ENCODE measurements at regions not wholly inside any gene's neighbourhood (a gene's known extent, or its start where the extent isn't known, plus 50 kb on each side); places are given as distances from the start of the nearest gene placed in this dataset.
"Not testable (repeated sequence)": the region's sequence is repeated elsewhere in the genome, so short reads cannot be mapped to it uniquely, and the experiment has no call there.

DNA sequence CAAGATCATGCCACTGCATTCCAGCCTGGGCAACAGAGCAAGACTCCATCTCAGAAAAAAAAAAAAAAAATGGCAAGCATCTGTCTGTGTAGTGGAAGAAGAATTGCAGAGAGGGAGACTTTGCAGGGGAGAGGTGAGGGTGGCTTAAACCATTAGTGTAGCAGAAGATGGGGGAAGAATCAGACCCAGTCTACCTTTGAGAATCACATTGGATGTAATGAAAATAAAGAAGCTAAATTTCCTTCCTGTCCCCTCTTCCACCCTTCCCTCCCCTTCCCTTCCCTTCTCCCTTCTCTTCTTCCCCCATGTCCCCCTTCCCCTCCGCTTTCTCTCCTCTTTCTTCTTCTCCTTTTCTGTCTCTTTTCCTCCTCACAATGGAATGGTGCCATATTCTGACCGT lies 180.8 kb upstream of the SVIL start:
- Histone ChIP-seq H4K8ac (ENCODE audit: low read depth, low read length) (no peak overlapping the region), H2BK12ac (ENCODE audit: low read length) (no peak overlapping the region), H3K4me2 (ENCODE audit: low read length) (no peak overlapping the region), H3K14ac (ENCODE audit: low read length) (no peak overlapping the region), H3K23ac (ENCODE audit: low read length) (no peak overlapping the region), H3K27me3 (ENCODE audit: insufficient read depth, low read length) (no peaks in the 10 kb centered on the region), H3K4me3 (ENCODE audit: low read depth, low read length) (no peak overlapping the region), H2BK120ac (ENCODE audit: insufficient read depth, low read length, poor library complexity) (no peak overlapping the region), H3K27ac (ENCODE audit: low read depth, low read length) (no peak overlapping the region), H3K4ac (ENCODE audit: low read depth, low read length) (no peak overlapping the region), H3K18ac (ENCODE audit: low read length) (no peak overlapping the region), H2BK5ac (ENCODE audit: low read depth, low read length, poor library complexity) (no peak overlapping the region), H4K12ac (ENCODE audit: low read depth, low read length) (no peak overlapping the region), H3K79me1 (ENCODE audit: low read length) (no peaks in the 10 kb centered on the region), H3K79me2 (ENCODE audit: control insufficient read depth, insufficient read depth, low read length, poor library complexity) (no peaks in the 10 kb centered on the region), H2AK5ac (ENCODE audit: low read length) (no peak overlapping the region), H2AFZ (ENCODE audit: insufficient read depth, low read length, poor library complexity) (no peak overlapping the region), H4K91ac (ENCODE audit: low read depth, low read length) (no peak overlapping the region), H3K9me3 (ENCODE audit: insufficient read depth, low read depth, low read length) (peaks cover 1% of the 10 kb centered on the region), H3K36me3 (ENCODE audit: control insufficient read depth in 1 of 2, insufficient read depth in 2 of 2, low read length in 2 of 2) (no peaks in the 10 kb centered on the region), H3K9ac (ENCODE audit: low read length) (no peak overlapping the region), H3K4me1 (ENCODE audit: control insufficient read depth in 1 of 2, insufficient read depth in 2 of 2, low read length in 2 of 2) (no peaks in the 10 kb centered on the region)
- no CpG with 5 or more reads among the region's 2 CpGs for WGBS (ENCODE audit: extremely low coverage, insufficient coverage, insufficient read length)
- DNase-seq: no peak

DNA sequence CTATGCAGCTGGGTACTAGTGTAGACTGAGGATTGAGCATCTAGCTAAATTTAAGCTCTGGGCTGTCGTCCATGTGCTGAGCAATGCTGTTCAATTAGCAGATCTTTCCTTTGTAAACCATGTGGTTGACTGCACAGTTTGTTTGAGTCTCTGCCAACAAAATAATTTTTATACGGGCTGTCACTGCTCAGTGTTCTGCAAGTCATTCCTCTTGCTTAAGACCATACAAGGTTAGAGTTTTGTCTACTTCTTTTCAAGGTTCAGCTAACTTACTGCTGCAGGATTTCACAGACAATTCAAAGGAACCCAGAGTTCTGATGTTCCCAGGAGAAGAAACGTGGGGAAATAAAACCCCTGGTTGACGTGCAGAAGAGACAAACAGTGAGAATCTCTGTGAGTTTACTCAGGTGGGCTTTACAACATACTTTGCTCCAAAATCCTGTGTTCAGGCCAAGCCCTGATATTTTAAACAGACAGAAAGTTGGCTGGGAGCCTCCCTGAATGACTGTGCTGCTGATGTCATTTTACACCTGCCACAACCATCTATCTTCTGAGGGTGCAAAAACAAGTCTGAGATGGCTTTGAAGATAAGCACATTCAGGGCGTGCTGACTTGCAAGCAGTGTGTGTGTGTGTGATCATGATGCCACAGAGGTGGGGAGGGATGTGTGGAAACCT lies 177.1 kb upstream of the SVIL start:
- no peak overlapping the region for H3K4ac ChIP-seq (ENCODE audit: low read depth, low read length)
- no peak overlapping the region for H2AK5ac ChIP-seq (ENCODE audit: low read length)
- H3K4me3 ChIP-seq (ENCODE audit: low read depth, low read length): no peak overlapping the region
- H2BK5ac ChIP-seq (ENCODE audit: low read depth, low read length, poor library complexity): no peak overlapping the region
- no peak overlapping the region for H3K23ac ChIP-seq (ENCODE audit: low read length)
- no peak overlapping the region for H4K91ac ChIP-seq (ENCODE audit: low read depth, low read length)
- no peak overlapping the region for H4K8ac ChIP-seq (ENCODE audit: low read depth, low read length)
- no peak overlapping the region for H4K12ac ChIP-seq (ENCODE audit: low read depth, low read length)
- H3K18ac ChIP-seq (ENCODE audit: low read length): no peak overlapping the region
- no CpG with 5 or more reads among the region's 5 CpGs for WGBS (ENCODE audit: extremely low coverage, insufficient coverage, insufficient read length)
- no peaks in the 10 kb centered on the region for H3K27me3 ChIP-seq (ENCODE audit: insufficient read depth, low read length)
- no peak overlapping the region for H3K4me2 ChIP-seq (ENCODE audit: low read length)
- H3K4me1 ChIP-seq (ENCODE audit: control insufficient read depth in 1 of 2, insufficient read depth in 2 of 2, low read length in 2 of 2): peaks cover 3 to 4% of the 10 kb centered on the region in 2 experiments
- no peak overlapping the region for H3K27ac ChIP-seq (ENCODE audit: low read depth, low read length)
- H3K79me1 ChIP-seq (ENCODE audit: low read length): no peaks in the 10 kb centered on the region
- H3K9me3 ChIP-seq (ENCODE audit: insufficient read depth, low read depth, low read length): peaks cover 1% of the 10 kb centered on the region
- DNase-seq: peak in 1 of 2 donors; percentile 9
- H2BK120ac ChIP-seq (ENCODE audit: insufficient read depth, low read length, poor library complexity): no peak overlapping the region
- no peaks in the 10 kb centered on the region for H3K79me2 ChIP-seq (ENCODE audit: control insufficient read depth, insufficient read depth, low read length, poor library complexity)
- H2BK12ac ChIP-seq (ENCODE audit: low read length): no peak overlapping the region
- H2AFZ ChIP-seq (ENCODE audit: insufficient read depth, low read length, poor library complexity): no peak overlapping the region
- H3K36me3 ChIP-seq (ENCODE audit: control insufficient read depth in 1 of 2, insufficient read depth in 2 of 2, low read length in 2 of 2): no peaks in the 10 kb centered on the region
- no peak overlapping the region for H3K14ac ChIP-seq (ENCODE audit: low read length)
- no peak overlapping the region for H3K9ac ChIP-seq (ENCODE audit: low read length)

DNA sequence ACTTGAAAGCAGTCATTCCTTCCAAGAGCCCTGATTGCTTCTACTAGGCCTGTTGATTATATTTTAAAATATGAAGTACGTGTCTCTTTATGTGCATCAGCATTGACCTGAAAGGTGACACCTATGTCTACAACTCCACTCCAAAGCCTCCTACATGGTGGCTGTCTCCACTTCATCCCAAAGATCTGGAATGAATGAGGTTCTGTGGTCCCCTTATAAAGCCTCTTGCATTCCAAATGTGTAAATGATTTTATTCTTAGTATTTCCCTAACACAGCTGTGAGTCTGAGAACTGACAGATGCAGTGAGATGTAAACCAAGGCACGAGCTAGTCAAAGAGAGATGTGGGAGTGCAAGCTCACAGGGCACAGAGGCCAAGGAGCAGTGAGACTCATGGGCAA lies 176.0 kb upstream of the SVIL start:
- Histone ChIP-seq H2BK12ac (ENCODE audit: low read length) (no peak overlapping the region), H4K91ac (ENCODE audit: low read depth, low read length) (no peak overlapping the region), H2AFZ (ENCODE audit: insufficient read depth, low read length, poor library complexity) (no peak overlapping the region), H3K36me3 (ENCODE audit: control insufficient read depth in 1 of 2, insufficient read depth in 2 of 2, low read length in 2 of 2) (no peaks in the 10 kb centered on the region), H3K79me2 (ENCODE audit: control insufficient read depth, insufficient read depth, low read length, poor library complexity) (no peaks in the 10 kb centered on the region), H3K23ac (ENCODE audit: low read length) (no peak overlapping the region), H3K4ac (ENCODE audit: low read depth, low read length) (no peak overlapping the region), H4K12ac (ENCODE audit: low read depth, low read length) (no peak overlapping the region), H2BK120ac (ENCODE audit: insufficient read depth, low read length, poor library complexity) (no peak overlapping the region), H3K4me2 (ENCODE audit: low read length) (no peak overlapping the region), H3K27ac (ENCODE audit: low read depth, low read length) (no peak overlapping the region), H3K14ac (ENCODE audit: low read length) (no peak overlapping the region), H2AK5ac (ENCODE audit: low read length) (no peak overlapping the region), H3K18ac (ENCODE audit: low read length) (no peak overlapping the region), H3K4me1 (ENCODE audit: control insufficient read depth in 1 of 2, insufficient read depth in 2 of 2, low read length in 2 of 2) (peaks cover 3 to 4% of the 10 kb centered on the region in 2 experiments), H3K27me3 (ENCODE audit: insufficient read depth, low read length) (no peaks in the 10 kb centered on the region), H3K79me1 (ENCODE audit: low read length) (no peaks in the 10 kb centered on the region), H3K9ac (ENCODE audit: low read length) (no peak overlapping the region), H4K8ac (ENCODE audit: low read depth, low read length) (no peak overlapping the region), H2BK5ac (ENCODE audit: low read depth, low read length, poor library complexity) (no peak overlapping the region), H3K4me3 (ENCODE audit: low read depth, low read length) (no peak overlapping the region), H3K9me3 (ENCODE audit: insufficient read depth, low read depth, low read length) (peaks cover 1% of the 10 kb centered on the region)
- WGBS (ENCODE audit: extremely low coverage, insufficient coverage, insufficient read length): no CpG with 5 or more reads among the region's 2 CpGs
- DNase-seq: no peak

DNA sequence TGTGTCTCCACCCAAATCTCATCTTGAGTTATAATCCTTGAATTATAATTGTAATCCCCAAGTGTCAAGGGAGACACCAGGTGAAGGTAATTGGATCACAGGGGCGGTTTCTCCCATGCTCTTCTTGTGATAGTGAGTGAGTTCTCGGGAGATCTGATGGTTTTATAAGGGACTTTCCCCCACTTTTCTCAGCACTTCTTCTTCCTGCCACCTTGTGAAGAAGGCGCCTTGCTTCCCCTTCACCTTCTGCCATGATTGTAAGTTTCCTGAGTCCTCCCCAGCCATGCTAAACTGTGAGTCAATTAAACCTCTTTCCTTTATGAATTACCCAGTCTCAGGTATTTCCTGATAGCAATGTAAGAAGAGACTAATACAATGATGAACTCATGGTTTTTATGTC lies 175.5 kb upstream of the SVIL start:
- H4K8ac ChIP-seq (ENCODE audit: low read depth, low read length); DNase-seq; H4K91ac ChIP-seq (ENCODE audit: low read depth, low read length); H2BK120ac ChIP-seq (ENCODE audit: insufficient read depth, low read length, poor library complexity); H3K9me3 ChIP-seq (ENCODE audit: insufficient read depth, low read depth, low read length); H2AFZ ChIP-seq (ENCODE audit: insufficient read depth, low read length, poor library complexity); H3K27me3 ChIP-seq (ENCODE audit: insufficient read depth, low read length); H3K9ac ChIP-seq (ENCODE audit: low read length); H3K36me3 ChIP-seq (ENCODE audit: control insufficient read depth in 1 of 2, insufficient read depth in 2 of 2, low read length in 2 of 2); H3K27ac ChIP-seq (ENCODE audit: low read depth, low read length); H3K4ac ChIP-seq (ENCODE audit: low read depth, low read length); H2AK5ac ChIP-seq (ENCODE audit: low read length); H4K12ac ChIP-seq (ENCODE audit: low read depth, low read length); H3K4me1 ChIP-seq (ENCODE audit: control insufficient read depth in 1 of 2, insufficient read depth in 2 of 2, low read length in 2 of 2); H3K79me2 ChIP-seq (ENCODE audit: control insufficient read depth, insufficient read depth, low read length, poor library complexity); H3K18ac ChIP-seq (ENCODE audit: low read length); H3K23ac ChIP-seq (ENCODE audit: low read length); H2BK5ac ChIP-seq (ENCODE audit: low read depth, low read length, poor library complexity); H3K4me2 ChIP-seq (ENCODE audit: low read length); H2BK12ac ChIP-seq (ENCODE audit: low read length); H3K4me3 ChIP-seq (ENCODE audit: low read depth, low read length); H3K14ac ChIP-seq (ENCODE audit: low read length); H3K79me1 ChIP-seq (ENCODE audit: low read length): not testable (repeated sequence)
- no CpG with 5 or more reads among the region's 3 CpGs for WGBS (ENCODE audit: extremely low coverage, insufficient coverage, insufficient read length)

Measured in trophoblast cell (in vitro differentiated cells and primary cell).